B cell (primary cell): ENCODE measurements at regions not wholly inside any gene's neighbourhood (a gene's known extent, or its start where the extent isn't known, plus 50 kb on each side); places are given as distances from the start of the nearest gene placed in this dataset.

Experiments used
- ATAC-seq: fragments of 200-7000 bp; cut with Tn5 transposase; one replicate; pipeline ENCODE4 v1.10.0; 2021; ENCODE audit warnings: low read depth, mild to moderate bottlenecking, moderate number of reproducible peaks, moderate library complexity
- CTCF ChIA-PET: fragments of 350-600 bp; sonication (Branson Sonifier 250); formaldehyde crosslinking; loops from one replicate; lab custom pipeline; 2021; ENCODE audit warnings: antibody characterized with exemption, inconsistent platforms; lab: Charles Lee
- POLR2A ChIA-PET: fragments of 350-600 bp; sonication (Branson Sonifier 250); formaldehyde crosslinking; loops from one replicate; lab custom pipeline; 2021; ENCODE audit warnings: antibody characterized with exemption; lab: Charles Lee
- DNase-seq: peaks from one replicate; pipeline ENCODE4 v3.0.0; 2013
- H2AFZ ChIP-seq: 2 replicates; pipeline ENCODE4 v1.6.1; 2012; ENCODE audit warnings: mild to moderate bottlenecking, low read depth, low read length; ENCODE audit not compliant: insufficient read depth, poor library complexity, severe bottlenecking
- H3K27ac ChIP-seq, 2 donors: 1 replicate in 1 of 2; 2 replicates in 1 of 2; pipeline ENCODE4 v1.5.1; 2012 to 2013; ENCODE audit warnings: low read length in 2 of 2, mild to moderate bottlenecking in 2 of 2, moderate library complexity in 1 of 2
- H3K27me3 ChIP-seq, 4 experiments: fragments of 200-600 bp in 1 of 4; sonication (generic) in 1 of 4; replicated peaks in 1 of 4; 1 replicate in 2 of 4; 2 replicates in 2 of 4; pipeline versions ENCODE4 v1.6.1 to v1.7.0; 2013 to 2016; ENCODE audit warnings: low read length in 3 of 4, mild to moderate bottlenecking in 2 of 4, mixed read lengths in 1 of 4, moderate library complexity in 1 of 4; ENCODE audit not compliant: insufficient read depth in 4 of 4, control insufficient read depth in 3 of 4; ENCODE audit errors: control extremely low read depth in 1 of 4
- H3K36me3 ChIP-seq, 2 experiments: replicated peaks in 1 of 2; 1 replicate in 1 of 2; 2 replicates in 1 of 2; pipeline versions ENCODE4 v1.6.1 to v1.7.1; 2013; ENCODE audit warnings: low read length in 1 of 2; ENCODE audit not compliant: insufficient read depth in 2 of 2, control insufficient read depth in 1 of 2; ENCODE audit errors: control extremely low read depth in 1 of 2, extremely low read depth in 1 of 2
- H3K4me1 ChIP-seq, 2 donors: fragments of 200-600 bp in 1 of 2; sonication (generic) in 1 of 2; 1 replicate in 1 of 2; 2 replicates in 1 of 2; pipeline versions ENCODE4 v1.5.1 to v1.6.1; 2013 to 2017; ENCODE audit warnings: low read length in 2 of 2; ENCODE audit not compliant: control insufficient read depth in 2 of 2, insufficient read depth in 2 of 2
- H3K4me2 ChIP-seq: replicated peaks from 2 replicates; pipeline ENCODE3; 2012; ENCODE audit warnings: mild to moderate bottlenecking, low read depth, low read length; ENCODE audit not compliant: poor library complexity, severe bottlenecking
- H3K4me3 ChIP-seq, 5 experiments: fragments of 200-600 bp in 1 of 5; sonication (generic) in 1 of 5; 1 replicate in 3 of 5; 2 replicates in 2 of 5; pipeline versions ENCODE4 v1.5.1 to v1.7.0; 2011 to 2016; ENCODE audit warnings: low read length in 4 of 5, mild to moderate bottlenecking in 4 of 5, low read depth in 2 of 5, control low read depth in 1 of 5, moderate library complexity in 1 of 5; ENCODE audit not compliant: insufficient read depth in 1 of 5; ENCODE audit errors: control extremely low read depth in 1 of 5, extremely low read depth in 1 of 5
- H3K79me2 ChIP-seq: fragments of 200-600 bp; sonication (generic); one replicate; pipeline ENCODE4 v1.6.0; 2016; ENCODE audit warnings: low read length; ENCODE audit not compliant: control insufficient read depth, insufficient read depth
- H3K9ac ChIP-seq: fragments of 200-600 bp; sonication (generic); 2 replicates; pipeline ENCODE4 v1.6.1; 2017; ENCODE audit warnings: mild to moderate bottlenecking, low read length, moderate library complexity
- H3K9me3 ChIP-seq, 3 donors: one replicate each; pipeline versions ENCODE4 v1.6.1 to v1.7.1; 2013; ENCODE audit warnings: low read length in 2 of 3; ENCODE audit not compliant: control insufficient read depth in 2 of 3, insufficient read depth in 1 of 3; ENCODE audit errors: control extremely low read depth in 1 of 3
- H4K20me1 ChIP-seq: 2 replicates; pipeline ENCODE4 v1.6.0; 2012; ENCODE audit warnings: mild to moderate bottlenecking, low read length; ENCODE audit not compliant: insufficient read depth, control insufficient read depth, poor library complexity, severe bottlenecking
- H3K27ac Mint-ChIP-seq: one replicate; pipeline ENCODE4 v1.8.0; 2021; ENCODE audit warnings: mixed read lengths
- H3K27me3 Mint-ChIP-seq: one replicate; pipeline ENCODE4 v1.8.0; 2021; ENCODE audit warnings: mixed read lengths
- H3K4me1 Mint-ChIP-seq: one replicate; pipeline ENCODE4 v1.8.0; 2021; ENCODE audit warnings: mixed read lengths
- H3K4me3 Mint-ChIP-seq: one replicate; pipeline ENCODE4 v1.8.0; 2021; ENCODE audit warnings: mixed read lengths
- H3K9me3 Mint-ChIP-seq: one replicate; pipeline ENCODE4 v1.8.0; 2022; ENCODE audit warnings: mixed read lengths; ENCODE audit not compliant: insufficient read depth
- CTCF ChIP-seq: fragments of 200-600 bp; IDR thresholded peaks from one replicate; pipeline ENCODE4 v1.8.0; 2022; ENCODE audit warnings: antibody characterized with exemption, mild to moderate bottlenecking
- EZH2 ChIP-seq: IDR thresholded peaks from 2 replicates; pipeline ENCODE4 v1.6.1; 2012; ENCODE audit warnings: borderline replicate concordance, low read depth, mild to moderate bottlenecking, moderate library complexity, low read length; ENCODE audit not compliant: insufficient read depth, poor library complexity, severe bottlenecking
- WGBS: methylation state at CpG from one replicate; pipeline ENCODE4 v1.1.5; 2013; ENCODE audit warnings: missing lambda C conversion rate; ENCODE audit not compliant: insufficient coverage; 5-methylcytosine and 5-hydroxymethylcytosine counted together
- intact Hi-C: fragments of 100-400 bp; cut with micrococcal nuclease; formaldehyde crosslinking; loops from one replicate; pipeline ENCODE4 v1.10.0; 2022

GRCh38 chr6:137378090-137378369 is 116.2 kb downstream of the OLIG3 start:
- no peak overlapping the region for H3K4me3 ChIP-seq
- no peak for DNase-seq
- H3K27ac ChIP-seq, result no peak overlapping the region
- no peaks in the 10 kb centered on the region for H3K9me3 ChIP-seq
- H3K4me1 ChIP-seq, result no peaks in the 10 kb centered on the region
- no peak overlapping the region for H3K9ac ChIP-seq
- no peaks in the 10 kb centered on the region for H3K36me3 ChIP-seq
- no peaks in the 10 kb centered on the region for H3K27me3 Mint-ChIP-seq
- H4K20me1 ChIP-seq, result no peaks in the 10 kb centered on the region
- no peak overlapping the region for H2AFZ ChIP-seq
- peaks cover 4% of the 10 kb centered on the region for H3K4me1 Mint-ChIP-seq
- ChIA-PET POLR2A (interaction anchor here (0.6 kb wide), 1 partner anchor 456 kb away, joined by 3 read pairs; no protein-coding TSS in a partner anchor), CTCF (no interaction called here)
- no peak overlapping the region for H3K4me3 Mint-ChIP-seq
- H3K27me3 ChIP-seq, result no peaks in the 10 kb centered on the region
- WGBS, result no CpG with 5 or more reads among the region's 2 CpGs
- H3K27ac Mint-ChIP-seq, result no peak overlapping the region
- H3K9me3 Mint-ChIP-seq, result peaks cover 3% of the 10 kb centered on the region
- no peak for TF ChIP-seq CTCF
- TF ChIP-seq EZH2, result no peak
- intact Hi-C loops, result no loop called here
- no peak overlapping the region for H3K4me2 ChIP-seq
- no peak for ATAC-seq
- H3K79me2 ChIP-seq, result no peaks in the 10 kb centered on the region

- H2AFZ ChIP-seq, result no peak overlapping the region
- H3K27me3 ChIP-seq, result no peaks in the 10 kb centered on the region
- no peak overlapping the region for H3K27ac ChIP-seq
- Mint-ChIP-seq H3K27me3 (no peaks in the 10 kb centered on the region), H3K27ac (no peak overlapping the region), H3K4me1 (peaks cover 33% of the 10 kb centered on the region), H3K4me3 (no peak overlapping the region), H3K9me3 (no peaks in the 10 kb centered on the region)
- no peak overlapping the region for H3K9ac ChIP-seq
- WGBS, result no CpG with 5 or more reads among the region's 1 CpG
- no peaks in the 10 kb centered on the region for H3K36me3 ChIP-seq
- H3K4me1 ChIP-seq, result peaks cover 20 to 25% of the 10 kb centered on the region in 2 donors
- TF ChIP-seq CTCF, result no peak
- no peak for TF ChIP-seq EZH2
- CTCF ChIA-PET, result interaction anchor here (1.4 kb wide), 2 partner anchors 40 to 59 kb away, joined by 3 to 4 read pairs; no protein-coding TSS in a partner anchor
- H4K20me1 ChIP-seq, result no peaks in the 10 kb centered on the region
- no peak overlapping the region for H3K4me2 ChIP-seq
- H3K4me3 ChIP-seq, result no peak overlapping the region
- ATAC-seq, result no peak
- no peaks in the 10 kb centered on the region for H3K9me3 ChIP-seq
- POLR2A ChIA-PET, result no interaction called here
- intact Hi-C loops, result no loop called here
- no peak for DNase-seq
- no peaks in the 10 kb centered on the region for H3K79me2 ChIP-seq
Observed at GRCh38 chr6:137373296-137373695, 120.9 kb downstream of the OLIG3 start.
